Urothelium cell line (cell line): ENCODE measurements at regions not wholly inside any gene's neighbourhood (a gene's known extent, or its start where the extent isn't known, plus 50 kb on each side); places are given as distances from the start of the nearest gene placed in this dataset.
"Not testable (repeated sequence)": the region's sequence is repeated elsewhere in the genome, so short reads cannot be mapped to it uniquely, and the experiment has no call there.

Experiments
- DNase-seq: peaks from one replicate; pipeline ENCODE4 v3.0.0; 2011; ENCODE audit warnings: low spot score, mixed read lengths
- FAIRE-seq: peaks from 2 replicates; lab custom pipeline; 2011; peaks lifted over from hg19 to GRCh38; lab: Jason Lieb, UNC

DNA sequence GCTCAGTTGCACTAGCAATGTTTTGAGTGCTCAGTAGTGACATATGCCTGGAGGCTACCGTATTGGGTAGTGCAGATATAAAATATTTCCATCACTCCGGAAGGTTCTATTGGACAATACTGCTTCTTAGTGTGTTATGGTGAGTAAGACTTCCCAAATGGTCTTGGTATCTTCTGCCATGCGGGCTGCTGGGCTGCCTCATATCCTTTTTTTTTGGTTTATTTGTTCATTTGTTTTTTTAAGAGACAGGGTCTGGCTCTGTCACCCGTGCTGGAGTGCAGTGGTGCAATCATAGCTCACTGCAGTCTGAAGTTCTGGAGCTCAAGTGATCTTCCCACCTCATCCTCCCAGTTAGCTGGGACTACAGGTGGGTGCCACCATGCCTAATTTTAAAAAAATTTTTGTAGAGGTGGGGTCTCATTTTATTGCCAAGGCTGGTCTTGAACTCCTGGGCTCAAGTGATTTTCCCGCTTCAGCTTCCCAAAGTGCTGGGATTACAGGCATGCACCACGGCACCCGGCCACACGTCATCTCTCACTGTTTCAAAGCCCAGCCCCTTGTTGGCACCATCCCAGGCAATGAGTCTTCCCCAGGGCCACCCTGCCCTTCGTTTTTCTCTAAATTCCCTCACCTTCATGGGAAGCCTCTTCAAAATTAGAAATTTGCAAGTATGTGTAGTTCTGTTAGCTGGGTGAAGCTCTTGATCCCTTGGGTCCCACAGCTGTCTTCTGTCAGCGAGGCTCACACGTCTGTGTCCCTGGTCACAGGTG lies 111.0 kb upstream of the KLF14 start:
- DNase-seq, result peak; percentile 59
- FAIRE-seq, result no peak

DNA sequence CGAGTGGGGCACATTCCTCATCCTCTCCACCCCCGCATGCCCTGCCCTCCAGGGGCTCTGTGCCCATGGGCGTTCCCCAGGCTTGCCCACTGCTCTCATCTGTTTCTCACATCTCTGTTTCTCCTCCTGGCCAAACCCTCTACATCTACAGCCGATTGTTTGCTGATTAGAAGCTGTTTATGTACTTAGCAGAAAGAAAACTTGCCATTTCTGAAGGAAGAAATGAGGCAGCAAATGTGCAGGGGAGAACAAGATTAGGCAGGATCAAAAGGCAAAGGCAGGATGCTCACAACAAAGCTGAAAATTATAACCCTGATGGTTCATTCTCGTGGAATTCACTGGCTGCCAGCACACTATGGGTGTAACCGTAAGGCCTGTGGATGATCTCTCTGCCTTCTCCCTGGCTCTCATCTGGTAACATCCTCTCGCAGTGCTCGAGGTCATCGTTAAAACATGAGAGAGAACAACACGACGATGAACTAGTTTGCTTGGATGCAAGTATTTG lies 111.6 kb upstream of the KLF14 start:
- peak; percentile 70 for DNase-seq

DNA sequence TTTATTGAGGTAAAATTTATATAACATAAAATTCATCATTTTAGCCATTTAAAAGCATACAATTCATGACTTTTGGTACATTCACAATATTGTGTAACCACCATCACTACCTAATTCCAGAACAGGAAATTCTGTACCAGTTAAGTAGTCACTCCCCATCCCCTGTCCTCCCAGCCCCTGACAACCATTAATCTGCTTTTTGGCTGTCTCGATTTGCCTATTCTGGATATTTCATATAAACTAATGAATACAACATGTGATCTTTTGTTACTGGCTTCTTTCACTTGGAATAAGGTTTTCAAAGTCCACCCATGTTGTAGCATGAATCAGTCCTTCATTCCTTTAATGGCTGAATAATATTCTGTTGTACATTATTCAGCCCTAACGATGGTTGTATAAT lies 115.6 kb upstream of the KLF14 start:
- FAIRE-seq (no peak), DNase-seq (no peak)

More for the DNA sequence above, 111.6 kb upstream of the KLF14 start:
- FAIRE-seq, result no peak

DNA sequence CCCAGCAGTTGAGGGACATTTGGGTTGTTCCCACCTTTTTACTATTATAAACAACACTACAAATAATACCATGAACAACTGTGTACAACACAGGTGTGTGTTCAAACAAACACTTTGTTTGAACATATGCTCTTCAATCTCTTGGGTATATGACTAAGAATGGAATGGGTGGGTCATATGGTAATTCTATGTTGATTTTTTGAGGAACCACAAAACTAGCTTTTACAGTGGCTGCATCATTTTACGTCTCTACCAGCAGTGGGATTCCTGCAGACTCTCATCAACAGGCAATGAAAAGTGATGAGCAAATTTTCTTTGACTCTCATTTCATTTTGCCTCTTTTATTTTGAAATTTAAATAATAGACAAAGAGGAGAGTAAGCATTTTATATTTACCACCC lies 116.9 kb upstream of the KLF14 start:
- DNase-seq, result no peak
- FAIRE-seq, result no peak

DNA sequence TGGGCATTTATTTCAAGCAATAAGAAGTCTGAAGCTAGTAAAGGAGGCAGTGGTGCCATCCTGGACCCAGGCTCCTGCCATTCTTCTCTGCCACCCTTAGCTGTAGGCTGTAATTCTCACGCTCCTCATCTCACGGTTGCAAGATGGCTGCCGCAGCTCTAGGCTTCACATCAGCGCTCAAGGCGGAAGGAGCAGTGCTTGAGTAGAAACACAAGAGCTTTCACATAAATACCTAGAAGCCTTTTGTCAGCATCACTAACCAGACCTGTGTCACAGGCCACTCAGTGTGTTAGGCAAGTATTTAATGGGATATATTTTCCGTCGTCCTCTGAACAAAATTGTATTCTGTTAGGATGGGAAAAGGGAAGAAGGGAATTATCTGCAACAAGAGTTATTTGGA lies 118.9 kb upstream of the KLF14 start:
- DNase-seq (no peak), FAIRE-seq (no peak)

DNA sequence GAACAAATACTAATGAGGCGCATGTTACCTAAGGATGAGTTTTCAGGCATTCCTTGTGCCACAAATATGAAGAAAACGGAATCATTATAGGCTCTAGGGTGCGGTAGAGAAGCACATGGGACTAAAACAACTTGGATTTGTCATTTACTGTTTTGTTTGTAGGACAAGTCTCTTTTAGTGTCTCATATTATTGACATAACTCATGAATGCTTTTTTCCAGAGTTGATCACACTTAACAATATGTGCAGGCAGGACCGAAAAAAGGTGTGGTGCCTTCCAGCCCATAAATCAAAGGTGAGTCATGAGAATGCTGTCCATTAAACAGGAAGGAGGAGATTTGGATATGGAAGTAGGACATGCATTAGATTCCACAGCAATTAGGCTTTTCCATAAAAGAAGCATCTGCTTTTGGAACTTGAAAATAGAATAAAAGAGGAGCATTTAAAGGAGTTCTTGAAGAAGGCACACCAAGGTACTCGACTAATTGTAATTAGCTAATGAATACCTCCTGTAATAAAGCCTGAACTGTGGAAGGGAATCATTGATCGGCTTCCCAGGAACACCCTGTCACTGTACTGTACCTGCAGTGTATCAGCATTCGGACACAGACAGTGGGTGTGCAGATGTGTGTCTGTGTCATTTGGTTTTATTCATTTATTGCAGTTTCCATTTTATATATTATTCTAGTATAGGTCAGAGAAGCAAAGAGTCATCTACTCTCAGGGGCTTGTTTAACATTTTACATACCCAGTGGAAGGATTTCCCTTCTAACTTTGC lies 119.7 kb upstream of the KLF14 start:
- no peak for FAIRE-seq
- peak; percentile 60 for DNase-seq

DNA sequence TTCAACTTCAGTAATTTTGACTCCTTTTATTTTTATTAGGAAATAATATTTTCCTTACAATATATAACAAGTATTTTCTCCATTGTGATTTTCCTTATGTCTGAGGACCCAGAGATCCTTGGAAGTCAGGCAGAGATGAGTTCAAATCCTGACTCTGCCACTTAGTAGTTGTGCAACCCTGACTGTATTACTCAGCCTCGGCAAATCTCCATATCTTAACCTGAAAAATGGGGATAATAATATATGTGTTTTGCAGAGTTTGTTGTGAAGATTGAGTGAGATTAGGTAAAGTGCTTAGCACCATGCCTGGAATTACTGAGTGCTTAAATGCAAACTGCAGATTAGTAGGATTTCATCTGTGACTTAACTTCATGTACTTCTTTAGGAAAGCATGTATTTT lies 120.5 kb upstream of the KLF14 start:
- DNase-seq, result no peak
- no peak for FAIRE-seq

DNA sequence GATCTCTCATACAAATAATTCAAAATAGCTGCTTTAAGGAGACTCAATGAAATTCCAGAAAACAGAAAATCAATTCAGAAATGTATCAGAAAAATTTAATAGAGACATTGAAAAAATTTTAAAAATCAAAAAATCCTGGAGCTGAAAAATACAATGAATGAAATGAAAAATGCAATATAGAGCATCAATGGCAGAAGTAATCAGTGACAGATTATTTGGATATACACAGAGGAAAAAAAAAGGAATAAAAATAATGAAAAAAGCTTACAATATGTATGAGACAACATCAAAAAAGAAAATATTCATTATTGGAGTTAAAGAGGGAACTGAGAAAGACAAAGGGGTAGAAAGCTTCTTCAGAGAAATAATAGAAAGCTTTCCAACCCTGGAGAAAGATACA lies 122.9 kb upstream of the KLF14 start:
- no peak for FAIRE-seq
- no peak for DNase-seq

DNA sequence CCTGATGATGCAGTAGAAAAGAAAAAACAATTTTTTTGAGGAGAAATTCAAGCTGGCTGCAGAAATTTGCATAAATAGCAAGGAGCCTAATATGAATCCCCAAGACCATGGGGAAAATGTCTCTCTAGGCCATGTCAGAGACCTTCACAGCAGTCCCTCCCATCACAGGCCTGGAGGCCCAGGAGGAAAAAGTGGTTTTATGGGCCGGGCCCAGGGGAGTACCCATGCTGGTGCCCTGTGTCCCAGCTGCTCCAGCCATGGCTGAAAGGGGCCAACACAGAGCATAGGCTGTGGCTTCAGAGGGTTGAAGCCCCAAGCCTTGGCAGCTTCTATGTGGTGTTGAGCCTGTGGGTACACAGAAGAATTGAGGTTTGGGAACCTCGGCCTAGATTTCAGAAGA lies 126.8 kb upstream of the KLF14 start:
- DNase-seq, FAIRE-seq: not testable (repeated sequence)

DNA sequence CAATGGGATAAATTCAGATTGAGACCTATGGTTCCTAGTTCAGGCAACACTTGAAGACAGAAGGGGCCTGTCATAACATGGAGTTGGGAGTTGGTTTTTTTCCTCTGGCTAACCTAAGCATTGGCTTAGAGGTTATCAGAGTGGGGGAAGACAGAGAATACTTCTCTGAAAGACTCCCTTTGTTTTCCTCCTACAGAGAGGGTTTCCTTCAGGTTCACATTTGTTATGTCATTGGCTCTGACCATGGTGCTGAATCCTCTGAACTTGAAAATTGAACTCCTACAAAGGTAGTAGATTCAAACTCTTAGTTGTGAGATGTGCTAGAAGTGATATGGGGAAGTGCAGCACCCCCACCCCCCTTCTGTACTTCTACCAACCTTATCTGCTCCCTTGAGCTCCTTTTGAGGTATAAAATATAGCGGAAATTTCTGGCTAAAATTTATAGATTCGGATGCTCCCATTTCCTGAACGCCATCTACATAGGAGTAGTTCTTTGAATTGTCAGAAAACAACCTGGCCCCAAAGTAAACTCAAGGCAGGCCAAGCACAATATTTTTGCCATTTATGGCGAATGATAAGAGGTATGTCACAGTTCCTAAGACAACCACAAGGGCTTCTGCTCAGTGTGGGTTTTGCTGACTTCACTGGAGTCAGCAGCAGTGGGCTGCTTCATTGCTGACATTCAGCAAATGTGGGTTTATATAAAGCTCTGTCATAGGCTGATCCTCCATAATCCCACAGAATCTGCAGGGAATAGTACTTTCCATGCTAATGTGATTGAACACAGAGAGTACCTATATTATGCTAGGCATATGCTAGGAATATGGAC lies 131.6 kb upstream of the KLF14 start:
- FAIRE-seq (no peak), DNase-seq (no peak)

DNA sequence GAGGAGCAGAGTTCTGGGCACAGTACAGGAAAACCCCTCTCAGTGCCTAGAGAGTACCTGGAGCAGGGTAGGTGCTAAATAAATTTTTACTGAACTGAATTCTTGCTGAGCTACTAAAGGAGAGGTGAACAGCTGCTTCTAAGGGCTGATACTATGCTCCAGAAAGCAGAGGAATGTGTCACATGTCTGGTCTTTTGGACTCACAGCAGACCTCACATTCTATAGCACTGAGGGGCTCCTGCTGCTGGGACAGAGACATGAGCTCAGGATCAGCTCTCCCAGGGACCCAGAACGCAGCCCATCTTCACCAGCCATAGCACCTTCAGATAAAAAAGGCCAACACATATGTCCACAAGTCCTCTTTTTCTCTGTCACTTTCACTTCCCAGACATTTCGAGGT lies 133.0 kb upstream of the KLF14 start:
- FAIRE-seq (no peak), DNase-seq (no peak)

DNA sequence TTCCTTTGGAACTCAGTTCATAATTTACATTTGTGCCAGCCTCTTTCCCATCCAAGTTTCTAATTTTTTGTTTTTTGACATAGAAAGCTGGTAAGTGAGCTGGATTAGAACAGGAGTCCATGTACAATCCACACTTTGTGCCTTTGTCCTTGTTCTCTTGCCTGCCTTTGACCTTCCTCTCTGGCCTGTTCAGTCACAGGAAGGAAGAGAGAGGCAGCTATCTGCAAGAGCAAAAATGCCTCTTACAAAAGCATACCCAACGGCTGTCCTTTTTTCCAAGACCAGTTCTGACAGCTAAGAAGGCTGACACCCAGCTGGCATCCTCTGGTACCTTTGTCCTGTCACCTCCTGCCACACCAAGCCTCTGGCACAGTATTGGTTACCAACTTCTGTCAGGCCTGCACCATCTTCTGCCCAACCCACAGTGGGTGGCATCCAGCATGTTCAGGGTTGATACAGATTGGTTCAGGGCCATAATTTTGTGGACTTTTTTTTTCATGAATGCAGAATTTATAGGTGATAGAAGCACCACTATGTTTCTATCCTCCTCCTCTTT lies 133.7 kb upstream of the KLF14 start:
- DNase-seq, result no peak
- FAIRE-seq, result no peak

DNA sequence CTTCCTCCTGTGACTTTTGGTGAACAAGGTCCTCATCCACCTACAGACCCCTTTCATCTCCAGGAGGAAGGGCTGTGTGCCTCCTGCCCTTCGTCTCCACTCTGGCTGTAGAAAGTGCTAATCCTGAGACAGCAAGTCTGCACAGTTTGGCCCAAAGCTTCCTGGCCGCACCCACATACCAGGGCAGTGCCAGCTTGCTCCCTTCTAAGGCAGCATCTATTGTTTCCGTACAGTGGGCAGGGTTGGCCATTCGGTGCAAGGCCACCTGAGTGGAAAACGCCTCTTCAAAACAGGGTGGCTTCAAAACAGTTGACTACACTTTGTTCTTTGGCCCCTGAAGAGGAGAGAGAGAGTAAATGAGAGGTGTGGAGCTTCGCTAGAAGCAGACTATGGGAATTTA lies 134.1 kb upstream of the KLF14 start:
- DNase-seq (no peak), FAIRE-seq (no peak)

DNA sequence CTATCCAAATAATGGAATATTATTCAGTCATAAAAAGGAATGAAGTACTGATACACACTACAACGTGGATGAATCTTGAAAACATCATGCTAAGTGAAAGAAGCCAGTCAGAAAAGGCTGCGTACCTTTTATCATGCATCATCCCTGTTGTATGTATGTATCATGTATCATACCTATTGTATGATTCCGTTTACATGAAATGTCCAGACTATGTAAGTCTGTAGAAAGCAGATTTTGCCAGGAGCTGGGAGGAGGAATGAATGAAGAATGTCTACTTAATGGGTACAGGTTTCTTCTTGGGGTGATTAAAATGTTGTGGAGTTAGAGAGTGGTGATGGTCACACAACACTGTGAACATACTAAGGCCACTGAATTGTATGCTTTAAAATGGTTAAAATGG lies 135.9 kb upstream of the KLF14 start:
- DNase-seq (no peak), FAIRE-seq (no peak)

DNA sequence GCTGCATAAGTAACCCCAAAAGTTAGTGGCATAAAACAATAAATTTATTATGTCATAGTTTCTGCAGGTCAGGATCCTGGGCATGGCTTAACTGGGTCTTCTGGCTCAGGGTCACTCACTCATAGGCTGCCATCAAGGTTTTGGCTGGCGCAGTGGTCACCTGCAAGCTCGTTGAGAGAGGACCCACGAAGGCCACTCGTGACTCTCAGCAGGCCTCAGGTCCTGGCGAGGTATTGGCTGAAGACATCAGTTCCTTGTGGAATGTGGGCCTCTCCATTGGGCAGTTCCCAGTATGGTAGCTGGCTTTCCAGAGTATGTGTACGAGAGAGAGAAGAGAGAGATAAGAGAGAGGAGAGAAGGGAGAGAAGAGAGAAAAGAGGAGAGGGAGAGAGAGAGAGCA lies 138.3 kb upstream of the KLF14 start:
- no peak for FAIRE-seq
- no peak for DNase-seq

DNA sequence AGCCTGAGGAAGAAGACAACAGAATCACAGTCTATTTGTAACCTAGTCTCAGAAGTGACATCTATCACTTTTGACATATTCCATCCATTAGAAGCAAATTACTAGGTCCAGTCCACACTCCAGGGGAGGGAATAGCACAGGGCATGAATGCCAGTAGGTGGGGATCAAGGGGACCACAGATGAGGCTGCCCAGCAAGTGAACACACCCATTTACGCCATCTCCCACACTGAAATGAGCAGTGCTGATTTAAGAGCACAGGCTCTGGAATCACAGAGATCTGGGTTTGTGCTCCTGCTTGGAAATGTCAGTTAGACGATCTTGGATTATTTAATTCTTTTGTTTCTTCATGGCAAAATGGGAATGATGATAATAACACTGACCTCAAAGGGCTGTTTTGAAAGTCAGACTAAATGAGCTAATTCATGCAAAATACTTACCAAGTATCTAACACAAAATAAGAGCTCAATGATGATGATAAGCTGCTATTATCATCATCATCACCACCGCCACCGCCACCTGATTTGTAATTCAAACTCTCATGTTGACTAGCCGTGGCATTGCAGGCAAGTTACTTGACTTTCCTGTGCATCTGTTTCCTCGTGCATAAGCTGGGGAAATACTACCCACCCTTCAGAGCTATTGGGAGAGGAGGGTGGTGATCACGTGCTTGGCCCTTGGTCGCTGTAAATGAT lies 138.9 kb upstream of the KLF14 start:
- no peak for FAIRE-seq

DNA sequence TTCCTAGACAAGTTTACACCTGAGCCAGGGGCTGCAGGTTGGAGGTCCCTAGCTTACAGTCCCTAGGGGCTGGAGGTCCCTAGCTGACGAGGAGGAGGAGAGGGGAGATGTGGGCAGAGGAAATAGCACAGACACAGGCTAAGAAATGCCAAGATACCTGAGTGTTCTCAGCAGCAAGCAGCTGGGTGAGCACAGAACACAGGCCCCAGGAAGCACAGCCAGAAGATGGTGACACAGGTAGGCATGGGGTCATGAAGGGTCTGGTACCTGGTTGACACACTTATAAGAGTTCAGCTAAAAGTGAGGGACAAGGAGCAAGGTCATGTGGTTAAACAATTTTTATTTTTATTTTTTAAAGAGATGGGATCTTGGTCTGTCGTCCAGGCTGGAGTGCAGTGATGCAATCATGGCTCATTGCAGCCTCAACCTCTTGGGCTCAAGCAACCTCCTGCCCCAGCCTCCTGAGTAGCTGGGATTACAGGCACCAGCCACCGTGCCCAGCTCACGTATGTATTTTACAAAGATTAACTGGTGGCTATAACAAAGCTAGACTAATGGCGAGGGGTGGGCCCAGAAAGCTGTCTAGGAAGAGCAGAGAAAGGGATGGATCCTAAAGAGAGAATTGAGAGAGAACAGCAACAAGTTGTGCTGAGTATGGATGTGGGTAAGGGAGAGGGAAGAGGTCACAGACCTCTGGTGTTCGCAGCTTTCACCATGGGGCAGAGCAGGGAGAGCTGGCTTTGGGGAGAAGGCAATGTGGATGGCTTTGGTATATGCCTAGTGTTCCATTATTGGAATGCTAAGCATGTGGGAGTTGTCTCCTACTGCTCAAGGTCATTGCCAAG lies 140.3 kb upstream of the KLF14 start:
- FAIRE-seq (no peak), DNase-seq (no peak)

More for the DNA sequence above, 138.9 kb upstream of the KLF14 start:
- DNase-seq, result no peak

DNA sequence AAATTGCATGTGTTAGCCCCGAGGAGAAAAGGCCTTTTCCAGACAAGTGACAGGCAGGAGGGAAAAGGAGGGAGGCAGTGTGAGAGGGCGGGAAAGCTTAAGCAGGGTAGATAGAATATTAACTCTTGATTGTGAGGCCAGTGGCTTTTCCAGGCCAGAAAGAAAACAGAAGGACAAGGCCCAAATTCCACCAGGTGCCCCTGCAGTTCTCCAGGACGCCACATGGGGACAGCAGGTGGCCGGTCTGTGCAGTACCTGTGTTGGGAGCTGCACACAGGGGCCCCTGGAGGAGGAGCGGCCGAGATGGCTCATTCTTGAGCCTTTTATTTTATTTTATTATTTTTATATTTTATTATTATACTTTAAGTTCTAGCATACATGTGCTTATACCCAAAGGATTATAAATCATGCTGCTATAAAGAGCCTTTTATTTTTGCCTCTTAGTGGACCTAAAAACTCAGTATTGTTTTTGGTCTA lies 141.3 kb upstream of the KLF14 start:
- FAIRE-seq (no peak), DNase-seq (peak; percentile 61)

DNA sequence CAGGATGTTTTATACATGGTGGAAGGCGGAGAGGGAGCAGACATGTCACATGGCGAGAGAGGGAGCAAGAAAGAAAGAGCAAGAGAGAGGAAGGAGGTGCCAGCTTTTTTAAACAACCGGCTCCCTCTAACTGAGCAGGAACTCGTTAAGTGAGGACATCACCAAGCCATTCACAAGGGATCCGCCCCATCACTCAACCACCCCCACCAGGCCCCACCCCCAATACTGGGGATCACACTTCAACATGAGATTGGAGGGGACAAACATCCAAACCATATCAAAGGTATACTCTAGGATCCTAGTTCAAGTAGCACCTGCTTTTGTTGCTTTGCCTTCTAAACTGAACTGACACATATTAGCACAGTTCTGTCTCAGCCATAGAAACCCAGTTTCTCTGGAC lies 141.9 kb upstream of the KLF14 start:
- FAIRE-seq, result no peak
- no peak for DNase-seq
